Endodermal cell (in vitro differentiated cells): ENCODE measurements at regions not wholly inside any gene's neighbourhood (a gene's known extent, or its start where the extent isn't known, plus 50 kb on each side); places are given as distances from the start of the nearest gene placed in this dataset.

Experiments
- DNase-seq: peaks from one replicate; pipeline ENCODE4 v3.0.0-alpha.2; 2017
- H3K27ac ChIP-seq: 2 replicates; pipeline ENCODE4 v1.5.1; 2013; ENCODE audit warnings: mild to moderate bottlenecking, low read depth, low read length, moderate library complexity
- H3K27me3 ChIP-seq: 2 replicates; pipeline ENCODE4 v1.6.1; 2013; ENCODE audit warnings: mild to moderate bottlenecking, low read length, moderate library complexity; ENCODE audit not compliant: insufficient read depth, control insufficient read depth, poor library complexity, severe bottlenecking
- H3K36me3 ChIP-seq: 2 replicates; pipeline ENCODE4 v1.7.0; 2013; ENCODE audit warnings: mild to moderate bottlenecking, low read length, moderate library complexity; ENCODE audit not compliant: control insufficient read depth, insufficient read depth
- H3K4me1 ChIP-seq: one replicate; pipeline ENCODE4 v1.7.0; 2013; ENCODE audit warnings: low read length; ENCODE audit not compliant: control insufficient read depth, insufficient read depth
- H3K4me3 ChIP-seq: 2 replicates; pipeline ENCODE4 v1.5.1; 2013; ENCODE audit warnings: mild to moderate bottlenecking, low read length, moderate library complexity
- H3K9ac ChIP-seq: 2 replicates; pipeline ENCODE4 v1.6.1; 2013; ENCODE audit warnings: mild to moderate bottlenecking, low read length, moderate library complexity; ENCODE audit not compliant: poor library complexity, severe bottlenecking; ENCODE audit errors: extremely low read depth
- H3K9me3 ChIP-seq: 2 replicates; pipeline ENCODE4 v1.6.1; 2013; ENCODE audit warnings: mild to moderate bottlenecking, low read length, moderate library complexity; ENCODE audit not compliant: control insufficient read depth
- H3K27ac Mint-ChIP-seq: 2 replicates; pipeline ENCODE4 v1.8.0; 2020; ENCODE audit warnings: mixed read lengths
- H3K27me3 Mint-ChIP-seq: 2 replicates; pipeline ENCODE4 v1.8.0; 2021; ENCODE audit warnings: mild to moderate bottlenecking, mixed read lengths; ENCODE audit not compliant: insufficient read depth
- H3K36me3 Mint-ChIP-seq: 2 replicates; pipeline ENCODE4 v1.8.0; 2020; ENCODE audit warnings: low read depth, mixed read lengths
- H3K4me1 Mint-ChIP-seq: 2 replicates; pipeline ENCODE4 v1.8.0; 2020; ENCODE audit warnings: mixed read lengths
- H3K4me3 Mint-ChIP-seq: 2 replicates; pipeline ENCODE4 v1.8.0; 2020; ENCODE audit warnings: mild to moderate bottlenecking, moderate library complexity, mixed read lengths
- H3K9me3 Mint-ChIP-seq: 2 replicates; pipeline ENCODE4 v1.8.0; 2020; ENCODE audit warnings: mild to moderate bottlenecking, mixed read lengths
- WGBS, 2 experiments: methylation state at CpG; one replicate each; pipeline versions ENCODE4 v1.1.5 to v1.1.7; 2013; ENCODE audit warnings: missing lambda C conversion rate in 2 of 2, mixed read lengths in 1 of 2; ENCODE audit not compliant: insufficient coverage in 1 of 2, insufficient read length in 1 of 2; 5-methylcytosine and 5-hydroxymethylcytosine counted together
- TF ChIP-seq, protein P1 (sequence below): fragments of 200-600 bp; sonication (generic); conservative IDR thresholded peaks from 2 replicates; pipeline ENCODE4 v1.5.0; 2021; ENCODE audit warnings: antibody characterized with exemption, mild to moderate bottlenecking

DNA sequence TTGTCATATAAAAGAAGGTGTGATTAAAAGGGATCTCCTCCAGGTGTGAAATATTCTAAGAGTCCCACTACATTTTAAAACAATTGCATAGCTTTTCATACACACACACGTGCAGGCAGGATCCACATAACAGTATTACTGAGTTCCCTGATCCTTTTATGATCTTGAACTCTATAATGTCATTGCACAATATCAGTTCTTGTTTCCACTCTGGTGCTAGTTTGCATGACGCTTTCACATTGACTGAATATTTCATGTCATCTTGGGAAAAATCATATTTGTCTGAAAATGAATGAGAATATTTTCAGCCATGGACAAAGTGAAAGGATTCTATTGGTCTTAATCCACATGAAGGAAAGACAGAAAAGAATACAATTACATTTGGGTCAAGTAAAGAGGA, 703.8 kb downstream of the CDH8 start:
- Mint-ChIP-seq H3K4me1 (peaks cover 15% of the 10 kb centered on the region), H3K4me3 (no peak overlapping the region), H3K27ac (no peak overlapping the region), H3K36me3 (no peaks in the 10 kb centered on the region), H3K9me3 (no peaks in the 10 kb centered on the region), H3K27me3 (no peaks in the 10 kb centered on the region)
- no peaks in the 10 kb centered on the region for H3K36me3 ChIP-seq
- H3K9ac ChIP-seq = no peak overlapping the region
- H3K27ac ChIP-seq = no peak overlapping the region
- H3K27me3 ChIP-seq = no peaks in the 10 kb centered on the region
- no peaks in the 10 kb centered on the region for H3K4me1 ChIP-seq
- H3K4me3 ChIP-seq = no peak overlapping the region
- TF ChIP-seq, protein P1, sequence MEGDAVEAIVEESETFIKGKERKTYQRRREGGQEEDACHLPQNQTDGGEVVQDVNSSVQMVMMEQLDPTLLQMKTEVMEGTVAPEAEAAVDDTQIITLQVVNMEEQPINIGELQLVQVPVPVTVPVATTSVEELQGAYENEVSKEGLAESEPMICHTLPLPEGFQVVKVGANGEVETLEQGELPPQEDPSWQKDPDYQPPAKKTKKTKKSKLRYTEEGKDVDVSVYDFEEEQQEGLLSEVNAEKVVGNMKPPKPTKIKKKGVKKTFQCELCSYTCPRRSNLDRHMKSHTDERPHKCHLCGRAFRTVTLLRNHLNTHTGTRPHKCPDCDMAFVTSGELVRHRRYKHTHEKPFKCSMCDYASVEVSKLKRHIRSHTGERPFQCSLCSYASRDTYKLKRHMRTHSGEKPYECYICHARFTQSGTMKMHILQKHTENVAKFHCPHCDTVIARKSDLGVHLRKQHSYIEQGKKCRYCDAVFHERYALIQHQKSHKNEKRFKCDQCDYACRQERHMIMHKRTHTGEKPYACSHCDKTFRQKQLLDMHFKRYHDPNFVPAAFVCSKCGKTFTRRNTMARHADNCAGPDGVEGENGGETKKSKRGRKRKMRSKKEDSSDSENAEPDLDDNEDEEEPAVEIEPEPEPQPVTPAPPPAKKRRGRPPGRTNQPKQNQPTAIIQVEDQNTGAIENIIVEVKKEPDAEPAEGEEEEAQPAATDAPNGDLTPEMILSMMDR = no peak
- WGBS, 2 experiments = 94% methylated on average over 2 of the region's 2 CpGs
- no peaks in the 10 kb centered on the region for H3K9me3 ChIP-seq
- DNase-seq = no peak

GRCh38 chr16:61324044-61324443, 712.2 kb downstream of the CDH8 start:
- DNase-seq = no peak
- Mint-ChIP-seq H3K9me3 (no peaks in the 10 kb centered on the region), H3K4me3 (no peak overlapping the region)

DNA sequence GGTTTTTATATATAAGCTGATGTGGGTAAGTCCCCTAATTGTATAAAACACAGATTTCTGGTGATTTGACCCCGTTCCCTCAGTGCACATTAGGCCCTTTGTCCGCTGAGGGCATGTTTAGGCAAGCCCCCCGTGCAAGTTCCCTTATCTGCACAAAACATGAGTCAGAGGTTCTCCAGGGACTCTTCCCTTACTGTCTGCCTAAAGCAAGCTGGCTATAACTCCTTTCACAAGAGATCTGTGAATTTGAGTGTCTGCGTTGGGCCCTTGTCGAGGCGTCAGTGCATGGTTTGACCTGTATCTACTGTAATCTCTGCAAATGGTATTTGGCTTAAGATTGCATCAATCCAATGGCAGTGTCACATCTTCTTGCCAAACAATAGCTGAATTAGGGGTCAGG, 712.8 kb downstream of the CDH8 start:
- H3K27me3 Mint-ChIP-seq = no peaks in the 10 kb centered on the region
- no peaks in the 10 kb centered on the region for H3K36me3 ChIP-seq
- WGBS, 2 experiments = 78 to 87% methylated on average over 5 to 6 of the region's 6 CpGs
- TF ChIP-seq, protein P1 = no peak
- no peaks in the 10 kb centered on the region for H3K27me3 ChIP-seq
- no peaks in the 10 kb centered on the region for H3K4me1 ChIP-seq
- no peak for DNase-seq
- H3K9me3 Mint-ChIP-seq = no peaks in the 10 kb centered on the region
- no peak overlapping the region for H3K4me3 ChIP-seq
- peaks cover 7% of the 10 kb centered on the region for H3K4me1 Mint-ChIP-seq
- H3K36me3 Mint-ChIP-seq = no peaks in the 10 kb centered on the region
- H3K27ac ChIP-seq = no peak overlapping the region
- no peak overlapping the region for H3K4me3 Mint-ChIP-seq
- H3K27ac Mint-ChIP-seq = no peak overlapping the region
- no peak overlapping the region for H3K9ac ChIP-seq
- no peaks in the 10 kb centered on the region for H3K9me3 ChIP-seq

More at GRCh38 chr16:61324044-61324443, 712.2 kb downstream of the CDH8 start:
- no peak overlapping the region for H3K9ac ChIP-seq
- 40 to 71% methylated on average over 1 to 4 of the region's 4 CpGs for WGBS, 2 experiments
- Mint-ChIP-seq H3K27ac (no peak overlapping the region), H3K36me3 (no peaks in the 10 kb centered on the region), H3K27me3 (no peaks in the 10 kb centered on the region), H3K4me1 (peaks cover 7% of the 10 kb centered on the region)
- no peaks in the 10 kb centered on the region for H3K4me1 ChIP-seq
- H3K4me3 ChIP-seq = no peak overlapping the region
- no peaks in the 10 kb centered on the region for H3K9me3 ChIP-seq
- TF ChIP-seq, protein P1 = no peak
- no peak overlapping the region for H3K27ac ChIP-seq
- no peaks in the 10 kb centered on the region for H3K36me3 ChIP-seq
- H3K27me3 ChIP-seq = no peaks in the 10 kb centered on the region
